ENCODE measurements at regions not wholly inside any gene's neighbourhood (a gene's known extent, or its start where the extent isn't known, plus 50 kb on each side); places are given as distances from the start of the nearest gene placed in this dataset.

DNA sequence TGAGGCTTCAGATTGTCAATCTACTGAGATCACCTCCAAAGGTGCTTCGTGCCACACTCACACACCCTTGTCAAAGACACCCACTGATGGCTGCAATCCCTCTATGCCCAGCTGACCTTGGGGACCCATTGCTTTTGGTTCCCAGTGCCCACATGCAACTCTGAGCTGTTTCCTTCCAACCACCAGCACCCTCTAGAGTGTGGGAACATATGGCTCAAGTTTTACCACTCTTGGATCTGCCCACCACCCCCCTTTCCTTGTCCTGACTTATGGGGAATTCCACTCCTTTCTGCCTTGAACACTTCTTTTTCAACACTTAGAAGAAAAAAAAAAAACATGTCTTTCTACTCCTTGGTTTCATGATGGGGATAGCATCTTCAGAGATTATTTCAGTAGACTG, 360.2 kb downstream of the ENC1 start:
- H3K4me3 ChIP-seq (ENCODE audit: low read depth, low read length): no peak overlapping the region
- DNase-seq (ENCODE audit: low read depth): no peak
- H3K27me3 ChIP-seq (ENCODE audit: control insufficient read depth, insufficient read depth, low read length): peaks cover 3% of the 10 kb centered on the region; the same call in 1 of the 2 replicates
- no peaks in the 10 kb centered on the region for H3K36me3 ChIP-seq (ENCODE audit: control insufficient read depth, insufficient read depth, low read length)
- ChIA-PET POLR2A (no interaction called here), CTCF (interaction anchor here (0.6 kb wide), 1 partner anchor 83 kb away, joined by 4 read pairs; no protein-coding TSS in a partner anchor)
- TF ChIP-seq, protein P1, sequence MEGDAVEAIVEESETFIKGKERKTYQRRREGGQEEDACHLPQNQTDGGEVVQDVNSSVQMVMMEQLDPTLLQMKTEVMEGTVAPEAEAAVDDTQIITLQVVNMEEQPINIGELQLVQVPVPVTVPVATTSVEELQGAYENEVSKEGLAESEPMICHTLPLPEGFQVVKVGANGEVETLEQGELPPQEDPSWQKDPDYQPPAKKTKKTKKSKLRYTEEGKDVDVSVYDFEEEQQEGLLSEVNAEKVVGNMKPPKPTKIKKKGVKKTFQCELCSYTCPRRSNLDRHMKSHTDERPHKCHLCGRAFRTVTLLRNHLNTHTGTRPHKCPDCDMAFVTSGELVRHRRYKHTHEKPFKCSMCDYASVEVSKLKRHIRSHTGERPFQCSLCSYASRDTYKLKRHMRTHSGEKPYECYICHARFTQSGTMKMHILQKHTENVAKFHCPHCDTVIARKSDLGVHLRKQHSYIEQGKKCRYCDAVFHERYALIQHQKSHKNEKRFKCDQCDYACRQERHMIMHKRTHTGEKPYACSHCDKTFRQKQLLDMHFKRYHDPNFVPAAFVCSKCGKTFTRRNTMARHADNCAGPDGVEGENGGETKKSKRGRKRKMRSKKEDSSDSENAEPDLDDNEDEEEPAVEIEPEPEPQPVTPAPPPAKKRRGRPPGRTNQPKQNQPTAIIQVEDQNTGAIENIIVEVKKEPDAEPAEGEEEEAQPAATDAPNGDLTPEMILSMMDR (IDR thresholded peaks at IDR 0.05; ENCODE audit: insufficient read depth, low read depth, low read length): no peak

- Histone ChIP-seq H3K36me3 (ENCODE audit: control insufficient read depth, insufficient read depth, low read length) (no peaks in the 10 kb centered on the region), H3K4me3 (ENCODE audit: low read depth, low read length) (no peak overlapping the region), H3K27me3 (ENCODE audit: control insufficient read depth, insufficient read depth, low read length) (0 out of 2 replicates have a peak, but pooled peaks cover under 1% of the 10 kb centered on the region)
- ChIA-PET CTCF (no interaction called here), POLR2A (no interaction called here)
- no peak for DNase-seq (ENCODE audit: low read depth)
- TF ChIP-seq, protein P1 (IDR thresholded peaks at IDR 0.05; ENCODE audit: insufficient read depth, low read depth, low read length): no peak
Observed at GRCh38 chr5:74279244-74279643, 361.3 kb downstream of the ENC1 start.

DNA sequence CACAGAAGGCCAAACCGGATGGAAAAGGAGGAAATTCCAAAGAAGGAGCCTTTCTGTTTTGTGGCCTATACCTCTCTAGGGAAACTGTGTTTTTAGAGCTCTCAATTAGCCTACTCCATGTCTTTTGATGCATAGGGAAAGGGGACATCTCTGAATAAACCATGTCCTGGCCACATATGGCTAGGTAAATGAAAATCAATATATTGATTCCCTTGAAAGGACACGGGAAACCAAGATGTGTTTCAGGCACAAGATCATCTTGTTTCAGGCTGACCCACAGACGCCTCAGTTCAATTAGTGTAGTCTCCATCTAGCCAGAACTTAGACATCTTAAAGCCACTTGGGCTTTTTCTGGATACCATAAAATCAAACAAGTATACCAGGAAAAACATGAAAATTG, 363.1 kb downstream of the ENC1 start:
- no peaks in the 10 kb centered on the region for H3K27me3 ChIP-seq (ENCODE audit: control insufficient read depth, insufficient read depth, low read length)
- no peak overlapping the region for H3K4me3 ChIP-seq (ENCODE audit: low read depth, low read length)
- TF ChIP-seq, protein P1 (IDR thresholded peaks at IDR 0.05; ENCODE audit: insufficient read depth, low read depth, low read length): no peak
- no peaks in the 10 kb centered on the region for H3K36me3 ChIP-seq (ENCODE audit: control insufficient read depth, insufficient read depth, low read length)
- ChIA-PET CTCF (interaction anchor here (0.8 to 1.6 kb wide), 3 partner anchors 247 to 366 kb away, joined by 3 read pairs; partner anchors contain the start of gene ENC1), POLR2A (no interaction called here)
- no peak for DNase-seq (ENCODE audit: low read depth)

DNA sequence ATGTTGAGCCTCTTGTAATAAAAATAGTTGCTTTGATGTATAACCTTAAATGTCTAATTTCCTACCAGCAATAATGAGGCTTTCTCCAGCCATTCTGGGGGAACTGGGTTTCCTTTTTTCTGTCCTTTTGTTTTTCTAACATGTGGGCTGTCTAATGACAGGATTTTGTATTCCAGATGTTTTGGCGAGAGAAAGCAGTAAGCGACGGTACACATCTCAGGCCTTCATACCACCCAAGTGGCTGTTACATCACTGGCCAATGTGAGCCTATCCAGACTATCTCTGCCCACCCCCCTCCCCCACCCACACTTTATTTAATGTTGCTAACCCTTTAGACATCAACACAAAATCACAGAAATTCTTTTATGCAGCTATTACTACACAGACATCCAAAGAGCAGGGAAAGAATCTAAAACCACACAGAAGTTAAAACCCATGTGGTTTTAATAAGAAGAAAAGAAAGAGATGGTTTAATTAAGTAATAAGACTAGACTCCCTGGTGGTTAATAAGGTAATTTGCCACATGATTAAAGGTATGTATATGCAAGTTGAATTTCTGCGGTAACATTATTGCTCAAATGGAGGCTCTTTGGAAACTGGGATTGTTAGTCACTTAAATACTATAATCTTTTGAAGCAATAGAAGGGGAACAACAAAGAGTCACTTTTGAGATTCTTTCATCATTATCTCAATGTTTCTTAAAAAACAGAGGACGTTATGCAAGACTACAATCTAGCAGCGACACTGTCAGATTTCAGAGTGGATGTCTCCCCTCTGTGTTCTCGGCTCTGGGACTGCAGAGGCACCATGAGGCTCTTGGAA, 365.1 kb downstream of the ENC1 start:
- Histone ChIP-seq H3K4me3 (ENCODE audit: low read depth, low read length) (no peak overlapping the region), H3K36me3 (ENCODE audit: control insufficient read depth, insufficient read depth, low read length) (no peaks in the 10 kb centered on the region), H3K27me3 (ENCODE audit: control insufficient read depth, insufficient read depth, low read length) (no peaks in the 10 kb centered on the region)
- ChIA-PET CTCF (interaction anchor here (0.9 to 1.2 kb wide), 2 partner anchors 10 to 366 kb away, joined by 3 to 5 read pairs; no protein-coding TSS in a partner anchor), POLR2A (no interaction called here)
- TF ChIP-seq, protein P1 (IDR thresholded peaks at IDR 0.05; ENCODE audit: insufficient read depth, low read depth, low read length): no peak
- peak; percentile 89 for DNase-seq (ENCODE audit: low read depth)

GRCh38 chr5:74274326-74274725, 366.2 kb downstream of the ENC1 start:
- Histone ChIP-seq H3K36me3 (ENCODE audit: control insufficient read depth, insufficient read depth, low read length) (no peaks in the 10 kb centered on the region), H3K4me3 (ENCODE audit: low read depth, low read length) (no peak overlapping the region), H3K27me3 (ENCODE audit: control insufficient read depth, insufficient read depth, low read length) (no peaks in the 10 kb centered on the region)
- TF ChIP-seq, protein P1 (IDR thresholded peaks at IDR 0.05; ENCODE audit: insufficient read depth, low read depth, low read length): no peak
- ChIA-PET CTCF (interaction anchor here (1.4 kb wide), 1 partner anchor 367 kb away, joined by 6 read pairs; the partner anchor contains the start of gene ENC1), POLR2A (no interaction called here)
- DNase-seq (ENCODE audit: low read depth): no peak

All from BJ (cell line).